Mucosa of descending colon (tissue), 3 donors: ENCODE measurements at regions not wholly inside any gene's neighbourhood (a gene's known extent, or its start where the extent isn't known, plus 50 kb on each side); places are given as distances from the start of the nearest gene placed in this dataset.

ENCODE experiments used
- ATAC-seq: fragments of 200-7000 bp; cut with Tn5 transposase; one replicate; pipeline ENCODE4 v1.9.1; 2020; ENCODE audit warnings: mild to moderate bottlenecking, moderate library complexity
- DNase-seq, 3 donors: peaks; one replicate each; pipeline ENCODE4 v3.0.0-alpha.2; 2020
- H3K36me3 ChIP-seq: fragments of 200-600 bp; one replicate; pipeline ENCODE4 v1.8.0; 2021; ENCODE audit warnings: low read depth, mild to moderate bottlenecking
- H3K4me1 ChIP-seq: fragments of 200-600 bp; one replicate; pipeline ENCODE4 v1.8.0; 2021; ENCODE audit warnings: low read depth, mild to moderate bottlenecking
- H3K4me3 ChIP-seq: fragments of 200-600 bp; one replicate; pipeline ENCODE4 v1.8.0; 2021; ENCODE audit warnings: mild to moderate bottlenecking
- H3K9me3 ChIP-seq: fragments of 200-600 bp; one replicate; pipeline ENCODE4 v1.8.0; 2021; ENCODE audit warnings: mild to moderate bottlenecking
- CTCF ChIP-seq: fragments of 200-600 bp; IDR thresholded peaks from one replicate; pipeline ENCODE4 v1.8.0; 2022; ENCODE audit warnings: antibody characterized with exemption, mild to moderate bottlenecking
- intact Hi-C, 2 donors: fragments of 100-400 bp; cut with DNase I in 1 of 2; cut with micrococcal nuclease in 1 of 2; formaldehyde crosslinking; loops; one replicate each; pipeline versions ENCODE4 v1.11.0 to v1.11.1; 2022; cut with DNase I, micrococcal nuclease
- donor health status: DM: no; HTN: no; CAD: no; lungs with moderate emphysema.
- donor health status: DM: no; HTN: no; CAD: no.
- donor health status: DM: no; HTN: yes; CAD: no.

DNA sequence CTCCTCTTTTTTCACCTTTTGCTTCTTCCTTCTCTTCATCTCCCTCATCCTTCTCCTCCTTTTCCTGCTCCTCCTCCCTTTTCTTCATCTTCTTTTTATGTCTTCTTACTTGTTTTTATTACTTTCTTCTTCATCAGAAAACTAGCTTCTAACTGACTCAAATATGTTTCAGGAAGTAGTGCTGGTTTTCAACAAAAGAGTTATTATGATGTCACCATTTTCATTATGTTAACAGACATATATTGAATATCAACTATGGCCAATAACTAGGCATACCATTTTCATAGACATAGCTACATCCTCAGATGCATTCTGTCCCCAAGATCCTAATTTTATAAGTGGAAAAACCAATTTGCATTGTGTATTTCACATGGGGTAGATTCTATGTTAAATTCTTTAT is 252.9 kb upstream of the PAPPA start:
- no peak for TF ChIP-seq CTCF
- ATAC-seq, result no peak
- no peak for DNase-seq
- Histone ChIP-seq H3K4me3 (no peak overlapping the region), H3K9me3 (no peaks in the 10 kb centered on the region), H3K36me3 (no peaks in the 10 kb centered on the region), H3K4me1 (no peaks in the 10 kb centered on the region)
- intact Hi-C loops, result no loop called here

DNA sequence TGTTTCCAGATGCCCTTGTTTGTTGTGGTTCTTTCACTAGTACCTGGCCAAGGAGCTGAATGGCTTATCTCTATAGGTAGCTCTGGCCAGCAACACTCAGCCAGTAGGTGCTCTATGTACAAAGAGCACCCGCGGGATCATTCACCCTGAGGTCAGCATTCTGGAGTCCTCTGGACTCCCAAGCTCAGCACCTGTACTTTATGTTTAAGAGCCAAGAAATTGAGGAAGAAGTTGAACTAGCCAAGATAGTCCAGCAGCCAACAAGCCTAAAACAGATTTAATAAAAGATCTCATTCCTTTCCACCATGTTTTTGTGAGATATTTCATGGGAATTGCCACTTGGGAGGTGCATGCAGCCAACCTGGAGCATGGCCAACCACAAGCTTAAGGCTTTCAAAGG is 242.6 kb upstream of the PAPPA start:
- ATAC-seq (no peak), DNase-seq (no peak)
- Histone ChIP-seq H3K9me3 (no peaks in the 10 kb centered on the region), H3K4me1 (no peaks in the 10 kb centered on the region), H3K36me3 (no peaks in the 10 kb centered on the region), H3K4me3 (no peak overlapping the region)
- no peak for TF ChIP-seq CTCF
- intact Hi-C loops, result no loop called here

- no peak for DNase-seq
- no peak for TF ChIP-seq CTCF
- intact Hi-C loops, result no loop called here
- H3K9me3 ChIP-seq, result no peaks in the 10 kb centered on the region
- H3K4me3 ChIP-seq, result no peak overlapping the region
- no peaks in the 10 kb centered on the region for H3K4me1 ChIP-seq
- no peaks in the 10 kb centered on the region for H3K36me3 ChIP-seq
- no peak for ATAC-seq
Observed at GRCh38 chr9:115912086-115912485, 241.5 kb upstream of the PAPPA start.

DNA sequence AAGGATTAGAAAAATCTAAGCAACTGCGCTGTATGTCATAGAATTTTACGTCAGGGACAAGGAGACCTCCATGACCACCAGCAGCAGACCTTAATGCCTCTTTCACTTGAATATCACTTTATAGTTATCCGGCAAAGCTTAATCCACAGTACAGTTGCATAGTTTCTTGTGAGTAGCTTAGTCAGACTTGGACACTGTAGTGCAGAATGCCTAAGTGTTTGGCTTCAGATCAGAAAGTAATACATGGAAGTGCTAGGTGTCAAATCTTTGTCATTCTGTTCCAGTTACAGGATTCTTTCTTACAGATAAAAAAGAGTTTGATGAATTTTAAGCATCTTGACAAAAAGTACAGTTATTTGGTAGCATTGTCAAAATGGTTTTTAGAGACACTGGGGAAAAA is 239.9 kb upstream of the PAPPA start:
- intact Hi-C loops, result no loop called here
- ATAC-seq (no peak), DNase-seq (no peak)
- Histone ChIP-seq H3K4me3 (no peak overlapping the region), H3K9me3 (no peaks in the 10 kb centered on the region), H3K36me3 (no peaks in the 10 kb centered on the region), H3K4me1 (no peaks in the 10 kb centered on the region)
- TF ChIP-seq CTCF, result no peak

GRCh38 chr9:115914291-115914690 is 239.3 kb upstream of the PAPPA start:
- no peak for DNase-seq
- no peak for ATAC-seq

More at GRCh38 chr9:115914291-115914690, 239.3 kb upstream of the PAPPA start:
- Histone ChIP-seq H3K4me1 (no peaks in the 10 kb centered on the region), H3K36me3 (no peaks in the 10 kb centered on the region), H3K4me3 (no peak overlapping the region), H3K9me3 (no peaks in the 10 kb centered on the region)
- intact Hi-C loops, result no loop called here
- TF ChIP-seq CTCF, result no peak
